ENCODE measurements at regions not wholly inside any gene's neighbourhood (a gene's known extent, or its start where the extent isn't known, plus 50 kb on each side); places are given as distances from the start of the nearest gene placed in this dataset.

- Histone ChIP-seq H3K9ac (ENCODE audit: low read length) (no peak overlapping the region), H3K9me3 (ENCODE audit: control insufficient read depth in 1 of 2, insufficient read depth in 1 of 2, low read depth in 1 of 2, low read length in 2 of 2) (no peaks in the 10 kb centered on the region), H3K9me2 (ENCODE audit: insufficient read depth) (no peaks in the 10 kb centered on the region), H2AFZ (ENCODE audit: low read depth, low read length, poor library complexity, severe bottlenecking) (no peak overlapping the region), H3K27me3 (ENCODE audit: insufficient read depth, low read length) (peaks cover 15% of the 10 kb centered on the region; the same call in 1 of the 2 replicates), H3K4me1 (ENCODE audit: control insufficient read depth in 1 of 2, insufficient read depth in 2 of 2, low read length in 2 of 2) (no peaks in the 10 kb centered on the region), H4K20me1 (ENCODE audit: insufficient read depth) (no peaks in the 10 kb centered on the region), H3K36me3 (ENCODE audit: control insufficient read depth in 1 of 2, insufficient read depth in 2 of 2, low read length in 2 of 2) (no peaks in the 10 kb centered on the region), H3K27ac (ENCODE audit: low read depth, low read length) (no peak overlapping the region), H3K4me2 (ENCODE audit: low read length) (no peak overlapping the region), H3K4me3 (replicated peaks in 1 of 2; ENCODE audit: low read depth in 1 of 2, low read length in 2 of 2) (no peak overlapping the region), H3K79me2 (ENCODE audit: insufficient read depth, low read length) (no peaks in the 10 kb centered on the region)
- TF ChIP-seq POLR2A (IDR thresholded peaks at IDR 0.05; ENCODE audit: borderline replicate concordance, extremely low read depth, insufficient read depth, insufficient read length) (no peak), FOSL1 (IDR thresholded peaks at IDR 0.05; ENCODE audit: low read depth) (no peak), JUND (IDR thresholded peaks at IDR 0.05) (no peak), EZH2 (IDR thresholded peaks at IDR 0.05) (no peak), REST (IDR thresholded peaks at IDR 0.05; ENCODE audit: low read depth) (no peak), MAX (IDR thresholded peaks at IDR 0.05) (no peak), TCF7L2 (IDR thresholded peaks at IDR 0.05; ENCODE audit: borderline replicate concordance, extremely low read depth, insufficient read depth, insufficient read length) (no peak), ZBTB33 (IDR thresholded peaks at IDR 0.05; ENCODE audit: extremely low read depth, insufficient replicate concordance, low read length) (no peak), SRF (IDR thresholded peaks at IDR 0.05; ENCODE audit: low read depth) (no peak), SP1 (IDR thresholded peaks at IDR 0.05; ENCODE audit: low read depth) (no peak), RAD21 (IDR thresholded peaks at IDR 0.05; ENCODE audit: low read depth) (no peak), CTCF (IDR thresholded peaks at IDR 0.05 in 2 of 3, conservative IDR thresholded peaks at IDR 0.05 in 1 of 3; ENCODE audit: borderline replicate concordance in 1 of 3, insufficient read depth in 1 of 3, low read depth in 2 of 3, low read length in 2 of 3) (no peak), CBX3 (IDR thresholded peaks at IDR 0.05; ENCODE audit: low read depth) (no peak), SIN3A (IDR thresholded peaks at IDR 0.05; ENCODE audit: low read depth) (no peak), ATF3 (IDR thresholded peaks at IDR 0.05) (no peak)
- CTCF ChIA-PET: no interaction called here
- no peak for DNase-seq (ENCODE audit: low read depth, low spot score)
- POLR2A ChIA-PET: no interaction called here
- intact Hi-C loops (cut with micrococcal nuclease): no loop called here
- BruUV-seq (replicated peaks): no TSS peak
- ATAC-seq: no peak
- RAD21 ChIA-PET (ENCODE audit: low non-redundant PET in 1 of 2, low total read pairs in 2 of 2, uncharacterized antibody in 2 of 2, unreplicated experiment in 2 of 2): no interaction called here
Measured at GRCh38 chr12:118912697-118913270, 68.6 kb upstream of the SRRM4 start.

Measured in HCT116 (cell line).